RWPE1 (cell line): ENCODE measurements at regions not wholly inside any gene's neighbourhood (a gene's known extent, or its start where the extent isn't known, plus 50 kb on each side); places are given as distances from the start of the nearest gene placed in this dataset.
"Not testable (repeated sequence)": the region's sequence is repeated elsewhere in the genome, so short reads cannot be mapped to it uniquely, and the experiment has no call there.

ENCODE experiments used
- CTCF ChIA-PET: fragments of 350-600 bp; sonication (Branson Sonifier 250); formaldehyde crosslinking; extraction: SDS; loops from one replicate; lab custom pipeline; 2021; lab: Yijun Ruan, JAX
- POLR2A ChIA-PET: fragments of 400-600 bp; formaldehyde crosslinking; extraction: SDS; loops from one replicate; lab custom pipeline; 2020; ENCODE audit warnings: antibody characterized with exemption; ENCODE audit not compliant: low non-redundant PET; lab: Yijun Ruan, JAX
- DNase-seq: peaks from one replicate; pipeline ENCODE4 v3.0.0; 2012; ENCODE audit warnings: low spot score
- H3K27ac ChIP-seq: fragments of 450-650 bp; 2 replicates; pipeline ENCODE4 v1.5.1; 2017
- TF ChIP-seq, protein P1 (sequence below): fragments of 450-650 bp; conservative IDR thresholded peaks from 2 replicates; pipeline ENCODE4 v1.5.1; 2017; ENCODE audit warnings: low read depth, mild to moderate bottlenecking

- no peak overlapping the region for H3K27ac ChIP-seq
- TF ChIP-seq, protein P1, sequence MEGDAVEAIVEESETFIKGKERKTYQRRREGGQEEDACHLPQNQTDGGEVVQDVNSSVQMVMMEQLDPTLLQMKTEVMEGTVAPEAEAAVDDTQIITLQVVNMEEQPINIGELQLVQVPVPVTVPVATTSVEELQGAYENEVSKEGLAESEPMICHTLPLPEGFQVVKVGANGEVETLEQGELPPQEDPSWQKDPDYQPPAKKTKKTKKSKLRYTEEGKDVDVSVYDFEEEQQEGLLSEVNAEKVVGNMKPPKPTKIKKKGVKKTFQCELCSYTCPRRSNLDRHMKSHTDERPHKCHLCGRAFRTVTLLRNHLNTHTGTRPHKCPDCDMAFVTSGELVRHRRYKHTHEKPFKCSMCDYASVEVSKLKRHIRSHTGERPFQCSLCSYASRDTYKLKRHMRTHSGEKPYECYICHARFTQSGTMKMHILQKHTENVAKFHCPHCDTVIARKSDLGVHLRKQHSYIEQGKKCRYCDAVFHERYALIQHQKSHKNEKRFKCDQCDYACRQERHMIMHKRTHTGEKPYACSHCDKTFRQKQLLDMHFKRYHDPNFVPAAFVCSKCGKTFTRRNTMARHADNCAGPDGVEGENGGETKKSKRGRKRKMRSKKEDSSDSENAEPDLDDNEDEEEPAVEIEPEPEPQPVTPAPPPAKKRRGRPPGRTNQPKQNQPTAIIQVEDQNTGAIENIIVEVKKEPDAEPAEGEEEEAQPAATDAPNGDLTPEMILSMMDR = no peak
- no peak for DNase-seq
- CTCF ChIA-PET = interaction anchor here (0.6 kb wide), 2 partner anchors 95 to 271 kb away, joined by 3 read pairs; no protein-coding TSS in a partner anchor
- POLR2A ChIA-PET = no interaction called here
These were observed 65.2 kb upstream of the CECR2 start for GRCh38 chr22:17303840-17304779.

DNA sequence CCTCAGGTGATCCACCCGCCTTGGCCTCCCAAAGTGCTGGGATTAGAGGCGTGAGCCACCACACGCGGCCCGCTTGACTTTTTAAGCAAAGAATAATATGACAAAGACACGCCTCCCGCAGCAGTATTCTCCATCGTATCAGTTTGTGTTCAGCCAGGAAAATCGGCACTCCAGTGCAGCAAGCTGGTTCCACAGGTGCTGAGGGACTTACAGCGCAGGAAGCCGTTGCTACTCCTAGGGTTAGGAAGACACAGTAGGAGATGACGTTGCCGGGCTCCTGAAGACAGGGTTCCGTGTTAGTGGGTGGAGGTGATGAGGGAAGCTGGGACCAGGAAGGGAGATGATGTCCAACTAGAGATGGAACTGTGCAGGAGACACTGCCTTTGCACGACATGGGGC is 65.8 kb upstream of the CECR2 start:
- POLR2A ChIA-PET = no interaction called here

DNA sequence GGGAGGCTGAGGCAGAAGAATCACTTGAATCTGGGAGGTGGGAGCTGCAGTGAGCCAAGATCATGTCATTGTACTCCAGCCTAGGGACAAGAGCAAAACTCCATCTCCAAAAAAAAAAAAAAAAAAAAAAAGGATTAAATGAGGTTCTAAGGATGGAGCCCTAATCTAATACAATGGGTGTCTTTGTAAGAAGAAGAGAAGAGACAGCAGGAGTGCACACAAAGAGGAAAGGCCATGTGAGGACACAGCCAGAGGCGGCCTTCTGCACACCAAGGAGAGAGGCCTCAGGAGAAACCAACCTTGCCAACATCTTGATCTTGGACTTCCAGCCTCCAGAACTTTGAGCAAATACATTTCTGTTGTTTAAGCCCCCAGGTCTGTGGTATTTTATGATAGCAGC is 66.6 kb upstream of the CECR2 start:
- ChIA-PET POLR2A (no interaction called here), CTCF (no interaction called here)
- H3K27ac ChIP-seq = no peak overlapping the region
- TF ChIP-seq, protein P1 = no peak
- DNase-seq = no peak

More for the DNA sequence above, 65.8 kb upstream of the CECR2 start:
- no peak overlapping the region for H3K27ac ChIP-seq
- CTCF ChIA-PET = no interaction called here
- TF ChIP-seq, protein P1 = no peak
- no peak for DNase-seq

GRCh38 chr22:17300926-17301325 is 68.3 kb upstream of the CECR2 start:
- DNase-seq = no peak
- no peak overlapping the region for H3K27ac ChIP-seq
- CTCF ChIA-PET = no interaction called here
- TF ChIP-seq, protein P1 = no peak
- POLR2A ChIA-PET = no interaction called here

- POLR2A ChIA-PET, DNase-seq, H3K27ac ChIP-seq, CTCF ChIA-PET: not testable (repeated sequence)
These were observed 70.3 kb upstream of the CECR2 start for GRCh38 chr22:17298805-17299502.

- no peak for DNase-seq
- ChIA-PET POLR2A (no interaction called here), CTCF (no interaction called here)
- TF ChIP-seq, protein P1 = no peak
- H3K27ac ChIP-seq = no peak overlapping the region
These were observed 66.4 kb upstream of the ADA2 start for GRCh38 chr22:17285656-17286055.

DNA sequence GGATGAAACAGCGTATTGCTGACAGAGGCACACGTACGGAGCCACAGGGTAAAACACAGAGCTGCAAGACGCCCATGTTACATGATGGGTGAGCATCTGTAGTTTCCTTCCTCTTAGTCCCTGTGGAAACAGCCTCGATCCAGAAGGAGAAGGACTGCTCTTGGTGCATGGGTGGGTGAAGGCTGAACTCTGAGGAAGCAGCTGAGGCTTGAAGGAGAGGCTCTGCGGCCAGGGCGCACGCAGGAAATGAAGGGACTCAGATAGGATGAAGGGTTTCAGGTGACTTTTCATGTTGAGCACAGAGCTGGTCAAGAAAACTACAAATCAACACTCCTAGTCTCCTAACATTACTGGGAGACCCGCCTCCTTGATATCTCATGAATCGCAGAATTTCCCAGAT is 65.7 kb upstream of the ADA2 start:
- POLR2A ChIA-PET = no interaction called here
- CTCF ChIA-PET = no interaction called here
- H3K27ac ChIP-seq = no peak overlapping the region
- DNase-seq = no peak
- TF ChIP-seq, protein P1 = no peak
